Activated T-cell treated with anti-CD3 and anti-CD28 coated beads for 48 hours (primary cell): ENCODE measurements at regions not wholly inside any gene's neighbourhood (a gene's known extent, or its start where the extent isn't known, plus 50 kb on each side); places are given as distances from the start of the nearest gene placed in this dataset.
A peak's percentile ranks its signal among the peaks of the same experiment; 100 is the strongest.

ENCODE experiments used
- DNase-seq: peaks from one replicate; pipeline ENCODE4 v3.0.0-alpha.2; 2020; ENCODE audit warnings: low read depth

DNA sequence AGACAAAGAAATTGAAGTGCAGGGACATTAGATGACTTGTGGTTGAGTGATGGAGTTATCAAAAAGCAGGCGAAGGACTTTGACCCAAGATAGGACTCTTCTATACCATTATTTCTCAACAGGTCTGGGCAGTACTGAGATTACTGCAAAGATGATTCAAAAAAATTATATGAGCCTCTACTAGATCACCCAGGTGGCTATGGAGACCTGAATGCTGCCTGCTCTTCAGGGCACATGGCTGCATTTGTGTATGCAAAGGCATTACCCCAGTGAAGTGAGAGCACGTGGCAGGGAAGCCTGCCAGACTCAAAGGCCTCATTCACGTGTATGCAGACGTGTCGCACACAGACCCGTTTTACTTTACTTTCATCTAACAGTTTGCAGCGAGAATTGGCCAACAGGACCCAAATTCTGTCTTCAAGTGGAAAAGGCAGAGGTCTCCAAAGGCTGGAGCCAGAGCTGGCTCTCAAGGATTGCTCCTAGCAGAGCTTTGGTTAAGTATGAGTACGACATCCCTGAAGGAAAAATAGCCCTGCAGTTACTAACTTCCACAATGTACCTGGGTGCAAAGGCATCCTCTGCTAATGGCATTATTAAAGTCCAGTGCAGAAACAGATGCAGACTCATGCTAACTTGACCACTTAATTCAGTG lies 113.8 kb upstream of the ARMC2 start:
- no peak for DNase-seq

DNA sequence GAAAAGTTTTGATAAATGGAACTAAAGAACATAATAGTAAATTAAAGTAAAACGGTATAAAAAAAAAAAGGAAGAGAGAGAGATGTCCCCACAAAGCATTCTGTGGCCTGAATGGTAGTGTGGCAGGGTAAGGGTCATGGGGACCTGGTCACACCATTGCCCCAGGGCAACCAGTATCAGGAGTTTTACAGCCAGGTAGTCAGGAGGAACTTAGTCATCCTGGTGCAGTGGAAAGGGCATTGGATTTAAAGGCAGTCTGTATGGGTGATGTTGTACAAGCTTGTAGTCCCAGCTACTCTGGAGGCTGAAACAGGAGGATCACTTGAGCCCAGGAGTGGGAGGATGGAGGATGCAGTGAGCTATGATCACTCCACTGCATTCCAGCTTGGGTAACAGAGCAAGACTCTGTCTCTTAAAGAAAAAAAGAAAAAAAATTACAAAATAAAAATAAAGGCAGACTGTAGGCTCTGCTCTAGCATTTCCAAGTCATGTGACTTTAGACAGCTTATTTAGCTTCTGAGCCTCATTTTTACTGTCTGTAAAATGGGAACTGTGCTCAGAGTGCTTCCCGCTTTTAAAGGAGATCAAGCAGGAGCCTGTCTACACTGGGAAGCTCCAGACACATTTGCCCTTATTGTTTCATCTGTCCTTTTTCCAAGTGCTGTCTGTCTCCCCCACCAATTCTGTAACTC lies 112.8 kb upstream of the ARMC2 start:
- no peak for DNase-seq

DNA sequence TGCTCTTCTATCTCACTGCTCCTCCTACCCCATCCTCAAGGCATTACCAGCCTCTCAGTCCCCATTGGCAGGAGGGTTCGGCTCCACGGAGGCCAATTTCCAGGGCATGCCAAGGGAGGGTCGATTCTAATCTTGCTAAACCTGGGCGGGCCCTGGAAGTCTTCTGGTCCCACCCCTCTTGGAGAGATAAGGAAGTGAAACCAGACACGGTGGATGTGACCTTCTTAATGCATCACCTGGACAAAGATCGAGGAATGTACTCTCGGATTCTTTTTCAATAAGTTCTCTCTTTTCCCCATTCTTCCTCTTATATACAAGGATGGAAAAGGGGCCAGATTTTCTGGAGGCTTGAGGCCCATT lies 112.2 kb upstream of the ARMC2 start:
- no peak for DNase-seq

DNA sequence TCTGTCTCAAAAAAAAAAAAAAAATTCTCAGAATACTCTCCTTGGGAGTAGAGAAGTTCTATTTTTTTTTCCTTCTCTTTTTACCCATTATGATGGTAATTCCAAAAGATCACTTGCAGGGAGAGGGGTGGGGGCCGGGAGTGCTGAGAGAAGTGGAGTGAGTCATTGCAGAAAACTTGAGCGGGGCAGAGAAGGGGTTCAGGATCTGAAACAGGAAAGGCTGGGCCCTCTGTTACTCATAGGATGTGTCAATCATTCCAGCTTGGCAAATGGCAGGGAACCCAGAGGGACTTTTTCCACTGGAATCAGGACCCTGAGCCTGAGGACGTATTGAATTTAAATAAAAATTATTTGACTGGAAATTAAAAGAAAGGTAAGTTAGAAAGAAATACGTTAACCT lies 111.4 kb upstream of the ARMC2 start:
- DNase-seq = no peak

DNA sequence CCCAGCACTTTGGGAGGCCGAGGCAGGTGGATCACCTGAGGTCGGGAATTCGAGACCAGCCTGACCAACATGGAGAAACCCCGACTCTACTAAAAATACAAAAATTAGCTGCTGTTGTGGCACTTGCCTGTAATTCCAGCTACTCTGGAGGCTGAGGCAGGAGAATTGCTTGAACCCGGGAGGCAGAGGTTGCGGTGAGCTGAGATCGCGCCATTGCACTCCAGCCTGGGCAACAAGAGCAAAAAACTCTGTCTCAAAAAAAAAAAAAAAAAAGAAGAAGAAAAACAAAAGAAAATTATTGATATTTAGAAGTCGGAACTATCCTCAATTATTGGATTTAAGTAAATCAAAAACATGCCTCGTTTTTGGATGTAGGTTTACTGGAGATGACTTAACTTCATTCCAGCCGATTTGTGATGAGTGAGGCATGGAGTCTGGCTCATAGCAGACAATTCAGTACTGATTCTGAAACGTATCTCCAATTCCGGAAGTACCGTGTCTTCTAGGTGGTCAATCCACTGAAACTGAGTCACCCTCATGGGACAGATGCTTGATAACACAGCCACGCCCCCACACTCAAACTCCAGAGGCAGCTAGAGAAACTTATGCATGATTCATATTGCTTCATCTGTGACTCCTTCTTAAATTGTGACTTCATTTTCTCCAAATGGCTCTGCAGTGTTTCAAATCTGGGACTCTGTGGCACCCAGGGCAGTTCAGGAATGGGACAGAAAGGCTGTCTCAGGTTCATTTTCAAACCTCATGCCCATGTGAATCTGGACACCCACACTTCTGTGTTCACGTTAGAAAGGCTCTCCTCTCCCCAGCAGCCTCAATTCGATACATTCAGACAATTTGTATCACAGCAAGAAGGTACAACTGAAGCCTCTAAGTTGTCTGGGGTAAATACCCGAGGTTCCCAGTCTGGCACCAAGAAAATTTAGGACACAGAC lies 110.4 kb upstream of the ARMC2 start:
- DNase-seq = peak; percentile 40

DNA sequence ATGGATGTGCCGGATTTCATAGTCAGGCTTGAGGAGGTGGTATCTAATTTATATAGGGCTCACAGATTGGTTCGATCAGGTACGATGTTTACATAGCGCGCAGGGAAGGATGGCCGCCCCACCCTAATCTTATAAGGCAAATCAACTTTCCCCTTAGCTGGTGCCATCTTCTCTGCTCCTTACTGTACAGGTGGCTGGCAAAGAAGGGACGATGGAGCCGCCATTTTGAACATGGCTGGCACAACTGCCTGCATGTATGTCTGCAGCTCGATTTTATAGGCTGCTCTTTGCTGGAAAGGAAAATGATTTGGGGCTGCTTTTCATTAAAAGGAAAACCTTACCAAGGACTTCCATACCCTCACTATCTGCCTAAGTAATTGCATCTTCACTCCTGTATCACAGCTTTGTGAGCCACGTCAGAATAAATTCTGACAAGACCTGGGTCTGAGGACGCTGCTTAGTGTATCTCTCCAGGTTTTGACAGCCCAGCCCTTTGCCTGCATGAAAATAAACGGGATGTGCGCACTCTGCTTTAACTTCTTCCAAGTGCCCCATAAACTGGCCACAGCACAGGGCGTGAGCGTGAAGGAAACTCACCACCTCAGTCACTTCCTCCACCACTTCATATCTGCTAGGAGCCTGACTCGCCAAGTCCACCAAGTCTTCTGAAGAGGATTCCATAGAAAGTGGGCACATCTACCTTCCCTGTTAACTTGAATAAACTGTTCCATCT lies 109.4 kb upstream of the ARMC2 start:
- DNase-seq = no peak

DNA sequence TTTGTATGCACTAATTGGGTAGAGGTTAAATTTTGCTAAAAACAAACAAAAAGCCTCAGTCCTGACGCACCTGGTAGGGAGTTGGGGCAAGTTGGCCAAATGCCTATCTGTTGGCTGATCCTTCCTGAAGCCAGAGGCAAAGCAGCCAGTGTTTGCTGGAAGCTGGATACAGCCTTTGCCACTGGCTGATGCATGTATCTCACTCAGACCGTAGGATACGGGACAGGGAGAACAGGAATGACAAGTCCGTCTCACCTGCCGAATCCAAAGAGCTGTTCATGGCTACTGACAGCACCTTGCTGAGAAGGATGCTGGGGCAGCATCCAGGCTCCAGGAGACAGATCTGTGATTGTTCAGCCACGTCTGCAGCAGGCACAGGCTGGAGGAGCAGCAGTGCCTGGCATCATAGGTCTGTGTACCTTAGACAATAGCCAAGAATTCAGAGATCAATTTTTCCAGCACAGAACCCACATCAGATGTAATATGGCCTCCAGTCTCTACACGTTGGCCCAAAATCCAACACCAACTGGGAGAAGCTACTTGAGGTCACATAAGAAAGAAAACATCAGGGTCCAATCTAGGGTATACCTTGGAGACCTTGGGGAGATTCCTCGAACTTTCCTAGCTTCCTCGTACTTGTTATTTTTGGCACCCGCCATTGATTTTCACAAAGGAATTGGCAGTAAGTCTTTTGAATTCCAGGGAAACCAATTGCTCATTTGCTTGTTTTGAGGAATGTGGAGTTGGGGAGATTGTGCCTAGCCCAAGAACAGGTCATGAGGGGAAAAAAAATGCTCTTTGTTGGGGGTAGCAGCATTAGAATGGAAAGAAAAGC lies 108.5 kb upstream of the ARMC2 start:
- no peak for DNase-seq

DNA sequence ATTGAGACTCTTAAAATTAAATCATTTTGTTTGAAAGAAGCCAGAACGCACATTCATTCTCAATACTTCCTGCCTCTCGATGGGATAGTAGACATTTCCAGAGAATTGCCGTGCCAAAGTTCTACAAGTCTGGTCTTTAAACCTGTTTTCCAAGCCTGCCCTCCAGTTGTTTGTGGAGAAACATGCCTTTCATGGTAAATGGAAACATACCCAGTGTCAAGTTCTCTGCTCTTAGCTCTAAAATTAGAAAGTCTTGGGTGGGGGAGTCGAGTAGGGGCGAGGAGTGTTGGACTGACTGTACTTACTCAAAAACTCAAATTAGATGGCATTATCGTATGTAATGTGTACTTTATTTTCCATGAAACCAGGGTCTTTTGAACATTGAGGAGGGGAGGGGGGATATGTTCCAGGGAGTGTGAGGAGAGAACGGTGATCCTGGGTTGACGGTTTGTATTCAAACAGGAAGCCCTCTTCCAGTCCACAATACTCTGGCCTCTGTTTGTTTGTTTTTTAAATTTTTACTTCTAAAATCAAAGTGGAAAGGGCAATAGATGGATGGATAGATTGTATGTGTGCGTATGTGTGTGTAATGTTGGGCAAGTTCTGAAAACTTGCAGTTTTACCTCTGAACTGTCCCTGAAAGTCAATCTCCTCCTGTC lies 106.8 kb upstream of the ARMC2 start:
- DNase-seq = no peak

DNA sequence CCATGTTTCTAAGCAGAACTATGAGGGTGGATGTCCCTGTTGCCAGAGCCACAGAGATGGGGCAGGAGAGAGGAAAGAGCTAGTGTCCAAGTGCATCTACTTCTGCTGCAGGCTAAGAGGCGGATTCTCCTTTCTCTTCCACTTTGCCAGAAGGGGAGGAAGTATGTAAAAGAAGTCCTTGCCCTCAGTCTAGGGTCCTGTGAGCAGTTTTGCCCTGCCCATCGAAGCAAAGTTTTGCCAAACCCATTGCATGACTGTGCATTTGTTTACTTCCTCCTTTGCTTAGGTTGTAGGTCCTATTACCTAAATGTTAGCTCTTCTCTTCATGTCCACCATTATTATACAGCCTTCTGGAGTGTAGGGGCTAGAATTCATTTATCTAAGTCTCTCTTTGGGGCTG lies 106.2 kb upstream of the ARMC2 start:
- no peak for DNase-seq

DNA sequence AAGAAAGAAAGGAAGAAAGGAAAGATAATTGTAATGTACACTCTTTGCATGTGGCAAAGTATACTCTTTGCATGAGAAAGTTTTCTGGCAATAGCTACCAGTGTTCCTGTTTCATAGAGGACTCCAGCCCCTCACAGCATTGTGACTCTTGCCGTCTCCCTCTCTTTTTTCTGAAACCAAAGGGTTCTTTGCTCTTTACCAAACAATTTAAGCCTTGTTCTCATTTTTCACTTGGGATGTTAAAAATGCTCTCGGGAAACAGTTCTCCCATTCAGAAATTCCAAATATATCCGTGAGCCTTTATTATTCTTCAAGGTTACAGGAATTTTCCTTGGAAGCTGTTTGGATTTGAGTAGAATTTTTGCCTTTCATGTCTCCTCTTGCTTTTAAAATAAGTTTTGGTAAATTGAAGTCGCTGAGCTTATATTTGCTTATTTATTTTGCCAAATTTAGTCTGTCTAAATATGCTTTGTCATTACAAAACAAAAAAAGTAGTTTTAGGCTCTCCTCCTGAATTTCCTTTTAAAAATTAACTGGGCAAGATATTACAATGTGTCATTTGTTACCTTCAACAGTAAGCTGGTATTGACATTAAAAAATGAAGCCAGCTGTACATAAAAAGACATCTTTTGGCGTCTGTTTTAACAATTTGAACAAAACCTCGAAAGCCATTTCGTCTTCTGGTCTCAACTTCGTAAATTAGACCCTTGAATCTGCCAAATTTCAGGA lies 103.8 kb upstream of the ARMC2 start:
- no peak for DNase-seq

DNA sequence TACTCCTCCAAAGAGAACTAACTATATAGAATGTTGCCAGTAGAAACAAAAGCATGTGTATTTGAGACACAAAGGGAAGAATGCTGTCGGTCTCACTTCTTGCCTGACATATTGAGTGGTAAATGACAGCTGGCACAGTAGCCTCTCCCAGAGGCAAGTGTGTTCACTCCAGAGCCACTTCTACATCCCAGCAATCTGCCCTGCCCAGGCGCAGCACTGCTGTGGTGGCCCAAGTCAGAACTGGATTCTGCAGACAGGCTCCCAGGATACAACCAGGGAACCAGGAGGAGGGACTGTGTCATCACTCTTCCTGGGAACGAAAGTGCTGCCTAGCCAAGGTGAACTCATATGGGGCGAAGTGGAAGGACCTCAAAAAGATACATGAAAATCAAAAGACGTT lies 103.2 kb upstream of the ARMC2 start:
- DNase-seq = no peak

DNA sequence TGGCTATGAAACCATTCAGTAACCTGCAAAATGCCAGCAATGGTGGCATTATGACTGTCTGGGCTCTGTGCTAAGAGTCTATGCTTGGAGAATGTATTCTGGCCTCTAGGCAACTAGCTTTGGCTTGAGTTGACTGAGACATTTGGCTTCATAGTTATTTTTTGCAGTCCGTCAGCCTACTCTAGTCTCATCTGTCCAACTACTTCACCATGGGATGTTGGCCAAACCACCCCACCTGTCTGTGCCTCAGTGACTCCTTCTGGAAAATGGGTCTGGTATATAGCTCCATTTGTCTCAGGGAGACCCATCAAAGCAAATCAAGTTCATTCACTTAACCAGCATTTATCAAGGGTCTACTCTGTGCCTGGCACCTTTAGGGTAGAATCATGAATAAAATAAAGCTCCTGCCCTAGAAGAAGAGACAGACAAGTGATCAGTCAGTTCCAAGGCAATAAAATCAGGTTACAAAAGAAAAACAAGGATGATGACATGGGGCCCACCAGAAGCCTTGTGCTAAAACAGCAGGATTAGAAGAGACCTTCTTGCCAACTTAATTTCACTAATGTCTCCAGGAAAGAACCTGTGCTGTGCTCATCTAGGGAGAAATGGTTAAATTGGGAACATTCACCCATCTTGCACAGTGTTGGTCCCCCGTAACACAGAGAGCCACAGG lies 102.4 kb upstream of the ARMC2 start:
- DNase-seq = no peak

DNA sequence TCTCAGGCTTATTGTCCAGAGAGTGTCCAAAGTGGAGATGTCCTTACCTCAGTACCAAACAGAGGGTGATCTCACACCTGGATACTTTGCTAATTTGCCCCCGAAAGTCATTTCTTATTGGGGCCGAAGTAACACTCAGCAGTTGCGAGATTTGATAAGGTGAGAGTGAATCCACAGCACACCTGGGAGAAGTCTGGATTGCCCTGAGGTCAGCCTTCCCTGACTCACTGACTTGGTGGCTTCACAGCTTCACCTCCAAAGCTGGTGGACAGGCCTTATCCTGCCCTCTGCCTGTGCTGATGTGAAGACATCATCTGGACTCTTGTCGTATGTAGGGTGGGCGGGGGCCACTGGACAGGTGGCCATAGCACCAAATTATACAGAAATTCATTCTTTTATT lies 101.9 kb upstream of the ARMC2 start:
- no peak for DNase-seq

DNA sequence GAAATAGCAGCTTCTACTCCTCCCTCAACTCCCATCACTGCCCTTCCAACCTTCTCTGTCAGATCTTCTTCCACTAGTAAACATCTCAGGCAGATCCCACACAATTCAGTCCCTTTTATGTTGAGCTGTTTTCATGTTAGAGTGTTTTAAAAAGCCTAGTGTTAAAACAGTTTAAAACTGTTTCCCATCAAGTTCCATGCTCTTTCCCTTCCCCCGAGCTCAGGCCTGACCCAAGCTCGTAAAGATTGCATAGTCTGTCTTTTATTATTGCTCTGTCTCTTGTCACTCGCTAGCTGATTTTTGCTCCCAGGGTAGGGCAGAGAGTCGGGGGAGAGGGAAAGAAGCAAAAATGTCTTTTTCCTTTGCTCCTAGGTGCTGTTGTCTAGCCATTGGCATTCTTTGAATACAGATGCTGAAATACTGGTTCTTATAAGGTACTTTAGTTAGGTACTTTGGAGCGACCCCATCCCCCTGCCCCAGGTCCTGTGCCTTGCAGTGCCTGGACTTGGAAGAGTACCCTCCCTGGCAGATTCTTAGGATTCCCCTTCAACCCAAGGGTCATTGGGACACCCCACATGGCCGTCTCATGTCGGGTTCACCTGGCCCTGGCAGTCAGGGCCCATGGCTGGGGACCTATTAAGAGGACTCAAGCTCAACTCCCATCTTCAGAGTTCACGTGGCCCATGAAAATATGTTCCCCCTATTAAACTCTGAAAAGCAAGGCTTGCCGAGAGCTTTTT lies 101.2 kb upstream of the ARMC2 start:
- DNase-seq = no peak

DNA sequence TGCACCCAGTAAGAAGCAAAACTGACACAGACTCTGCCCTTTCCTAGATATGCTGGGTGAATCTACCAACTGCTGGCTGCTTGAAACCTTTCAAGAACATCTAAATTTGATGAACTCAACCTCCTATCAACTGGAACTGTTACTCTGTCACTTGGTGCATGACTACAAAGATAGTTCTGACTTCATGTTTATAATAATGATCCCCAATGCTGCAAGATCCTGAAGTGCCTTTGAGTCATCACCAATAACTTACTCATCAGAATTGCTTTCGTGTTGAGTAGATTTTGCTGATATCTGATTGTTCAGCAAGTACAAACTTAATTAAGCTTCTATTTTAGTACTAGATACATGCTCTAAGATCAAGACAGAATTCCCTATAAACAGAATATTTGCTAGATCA lies 100.2 kb upstream of the ARMC2 start:
- no peak for DNase-seq

DNA sequence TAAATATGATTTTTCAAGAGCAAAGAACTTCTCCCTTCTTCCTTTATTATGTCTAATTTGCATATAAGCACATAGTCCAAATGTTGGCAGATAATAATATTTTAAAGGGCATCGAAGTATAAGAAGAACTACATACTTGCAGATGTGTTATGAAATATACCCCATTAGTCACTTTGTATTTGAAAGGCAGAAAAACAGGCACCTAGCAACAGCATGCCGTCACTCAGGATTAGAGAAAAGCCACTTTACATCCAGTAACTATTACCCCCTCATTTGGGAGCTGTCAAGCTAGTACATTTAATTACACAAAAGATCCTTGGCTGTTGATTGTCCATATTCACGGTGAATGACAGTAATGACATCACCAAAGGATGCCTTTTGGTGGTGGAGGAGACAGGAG lies 99.3 kb upstream of the ARMC2 start:
- no peak for DNase-seq

DNA sequence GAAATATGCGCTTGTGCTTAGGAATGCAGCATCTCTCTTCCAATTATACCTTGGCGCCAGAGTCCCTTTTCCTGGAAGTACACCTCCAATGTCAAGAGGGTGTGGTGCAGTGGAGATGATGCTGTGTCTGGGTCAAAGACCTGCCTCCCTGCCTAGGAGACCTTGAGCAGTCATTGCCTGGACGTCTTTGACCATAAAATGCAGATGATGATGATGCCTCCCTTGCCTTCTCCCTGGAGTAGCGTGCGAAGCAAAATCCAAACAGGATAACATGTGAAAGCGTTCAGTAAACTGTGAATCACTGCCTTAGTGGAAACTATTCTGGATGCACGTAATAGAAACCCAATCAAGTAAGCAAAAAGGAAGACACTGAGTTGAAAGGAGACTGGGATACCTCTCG lies 97.4 kb upstream of the ARMC2 start:
- no peak for DNase-seq

DNA sequence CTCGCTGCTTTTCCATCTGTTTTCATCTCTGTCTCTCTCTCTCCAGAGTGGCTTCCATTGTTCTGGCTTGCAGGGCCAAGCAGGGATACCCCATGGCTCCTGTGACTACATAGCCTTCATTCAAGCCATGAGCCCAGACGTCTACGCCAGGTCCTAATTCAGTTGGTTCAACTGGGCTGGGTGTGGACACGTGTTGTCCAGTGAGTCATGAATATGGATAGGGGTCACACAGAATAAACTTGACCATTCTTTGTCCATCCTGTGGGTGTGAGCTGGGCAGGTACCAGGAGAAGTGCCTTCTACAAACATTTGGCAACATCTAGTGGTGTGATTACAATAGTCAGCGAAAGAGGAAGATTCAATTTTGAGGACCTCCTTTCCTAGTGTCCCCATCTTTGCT lies 96.9 kb upstream of the ARMC2 start:
- DNase-seq = no peak
